IMR-90 (cell line): ENCODE measurements at regions not wholly inside any gene's neighbourhood (a gene's known extent, or its start where the extent isn't known, plus 50 kb on each side); places are given as distances from the start of the nearest gene placed in this dataset.

Experiments used
- ATAC-seq: fragments of 200-7000 bp; cut with Tn5 transposase; 2 replicates; pipeline ENCODE4 v1.9.1; 2020; ENCODE audit warnings: low read depth, mild to moderate bottlenecking, moderate library complexity
- BruUV-seq: library from RNA; stranded (reverse); fragments of 400-500 nt; replicated peaks from 2 replicates; lab custom pipeline; 2021; lab: Mats Ljungman, UMichigan
- CTCF ChIA-PET: fragments of 300-600 bp; formaldehyde crosslinking; extraction: SDS; loops from one replicate; lab custom pipeline; 2021; ENCODE audit warnings: antibody characterized with exemption; lab: Yijun Ruan, JAX
- POLR2A ChIA-PET: fragments of 300-600 bp; sonication (Branson Sonifier 250); formaldehyde crosslinking; loops from one replicate; lab custom pipeline; 2022; ENCODE audit warnings: antibody characterized with exemption; ENCODE audit not compliant: unreplicated experiment; lab: Charles Lee
- DNase-seq: peaks from one replicate; pipeline ENCODE4 v3.0.0; 2013
- H2AFZ ChIP-seq: replicated peaks from 2 replicates; pipeline ENCODE3; 2013; ENCODE audit warnings: low read length, mild to moderate bottlenecking; ENCODE audit not compliant: poor library complexity
- H2AK5ac ChIP-seq: 2 replicates; pipeline ENCODE4 v1.6.1; 2013; ENCODE audit warnings: low read depth, low read length, inconsistent platforms
- H2AK9ac ChIP-seq: replicated peaks from 2 replicates; pipeline ENCODE3; 2013; ENCODE audit warnings: mild to moderate bottlenecking, low read depth, low read length, moderate library complexity; ENCODE audit not compliant: poor library complexity
- H2BK120ac ChIP-seq: 2 replicates; pipeline ENCODE4 v1.6.1; 2013; ENCODE audit warnings: low read depth, low read length, inconsistent platforms
- H2BK15ac ChIP-seq: 3 replicates; pipeline ENCODE4 v1.6.1; 2013; ENCODE audit warnings: low read depth, low read length, inconsistent platforms
- H2BK20ac ChIP-seq: 2 replicates; pipeline ENCODE4 v1.6.1; 2013; ENCODE audit warnings: low read depth, mild to moderate bottlenecking, inconsistent platforms, low read length, moderate library complexity
- H2BK5ac ChIP-seq: 2 replicates; pipeline ENCODE4 v1.6.1; 2013; ENCODE audit warnings: mild to moderate bottlenecking, low read depth, low read length, inconsistent platforms; ENCODE audit not compliant: poor library complexity, severe bottlenecking
- H3K14ac ChIP-seq: replicated peaks from 2 replicates; pipeline ENCODE4 v1.6.1; 2013; ENCODE audit warnings: low read depth, low read length, inconsistent platforms
- H3K18ac ChIP-seq: 2 replicates; pipeline ENCODE4 v1.6.1; 2013; ENCODE audit warnings: low read depth, low read length, control low read depth
- H3K23ac ChIP-seq: 2 replicates; pipeline ENCODE4 v1.6.1; 2013; ENCODE audit warnings: low read depth, low read length, inconsistent platforms
- H3K27ac ChIP-seq: 2 replicates; pipeline ENCODE4 v1.5.1; 2013; ENCODE audit warnings: mild to moderate bottlenecking, control low read depth, low read length; ENCODE audit not compliant: insufficient read depth
- H3K27me3 ChIP-seq: 2 replicates; pipeline ENCODE4 v1.6.1; 2013; ENCODE audit warnings: low read length; ENCODE audit not compliant: control insufficient read depth, insufficient read depth
- H3K36me3 ChIP-seq: 2 replicates; pipeline ENCODE4 v1.6.1; 2013; ENCODE audit warnings: low read length, mixed read lengths; ENCODE audit not compliant: control insufficient read depth, insufficient read depth
- H3K4ac ChIP-seq: 2 replicates; pipeline ENCODE4 v1.6.1; 2013; ENCODE audit warnings: low read depth, low read length, inconsistent platforms
- H3K4me1 ChIP-seq: 2 replicates; pipeline ENCODE4 v1.6.1; 2013; ENCODE audit warnings: low read length, mixed read lengths; ENCODE audit not compliant: control insufficient read depth, insufficient read depth
- H3K4me2 ChIP-seq: 2 replicates; pipeline ENCODE4 v1.6.1; 2013; ENCODE audit warnings: low read depth, mild to moderate bottlenecking, control low read depth, low read length, moderate library complexity
- H3K4me3 ChIP-seq: 2 replicates; pipeline ENCODE4 v1.5.1; 2013; ENCODE audit warnings: low read depth, mild to moderate bottlenecking, control low read depth, low read length, moderate library complexity; ENCODE audit not compliant: insufficient read depth
- H3K56ac ChIP-seq: 2 replicates; pipeline ENCODE4 v1.6.1; 2013; ENCODE audit warnings: low read length, inconsistent platforms; ENCODE audit not compliant: insufficient read depth; ENCODE audit errors: extremely low read depth
- H3K79me1 ChIP-seq, 2 experiments: 2 replicates each; pipeline ENCODE4 v1.6.1; 2013; ENCODE audit warnings: low read length in 2 of 2, inconsistent platforms in 1 of 2, low read depth in 1 of 2
- H3K9ac ChIP-seq: 2 replicates; pipeline ENCODE4 v1.6.1; 2013; ENCODE audit warnings: low read depth, low read length, control low read depth
- H3K9me1 ChIP-seq: 2 replicates; pipeline ENCODE4 v1.6.1; 2013; ENCODE audit warnings: low read length, inconsistent platforms; ENCODE audit not compliant: insufficient read depth
- H3K9me3 ChIP-seq: 2 replicates; pipeline ENCODE4 v1.6.1; 2013; ENCODE audit warnings: low read length; ENCODE audit not compliant: control insufficient read depth, insufficient read depth
- H4K20me1 ChIP-seq: 2 replicates; pipeline ENCODE4 v1.6.1; 2013; ENCODE audit warnings: low read length, inconsistent platforms; ENCODE audit not compliant: insufficient read depth
- H4K5ac ChIP-seq: 2 replicates; pipeline ENCODE4 v1.6.1; 2013; ENCODE audit warnings: mild to moderate bottlenecking, low read depth, low read length, control low read depth
- H4K8ac ChIP-seq, 2 experiments: 2 replicates each; pipeline ENCODE4 v1.6.1; 2013; ENCODE audit warnings: low read depth in 2 of 2, low read length in 2 of 2, control low read depth in 1 of 2, inconsistent platforms in 1 of 2
- H4K91ac ChIP-seq: 2 replicates; pipeline ENCODE4 v1.6.1; 2013; ENCODE audit warnings: low read depth, low read length, inconsistent platforms; ENCODE audit not compliant: insufficient read depth
- BHLHE40 ChIP-seq: fragments of 150-350 bp; IDR thresholded peaks from 2 replicates; pipeline ENCODE4 v1.6.1; 2016; ENCODE audit warnings: mild to moderate bottlenecking, low read depth, low read length
- CEBPB ChIP-seq: IDR thresholded peaks from 2 replicates; pipeline ENCODE4 v1.6.1; 2012; ENCODE audit warnings: low read depth, low read length, improper control_type of control experiment
- FOS ChIP-seq: fragments of 150-350 bp; IDR thresholded peaks from 2 replicates; pipeline ENCODE4 v1.6.1; 2016; ENCODE audit warnings: low read depth, low read length
- MAFK ChIP-seq: IDR thresholded peaks from 2 replicates; pipeline ENCODE4 v1.6.1; 2012; ENCODE audit warnings: low read depth, low read length, improper control_type of control experiment
- MAZ ChIP-seq: IDR thresholded peaks from 2 replicates; pipeline ENCODE4 v1.6.1; 2012; ENCODE audit warnings: low read depth, mild to moderate bottlenecking, low read length, improper control_type of control experiment, moderate library complexity, borderline replicate concordance
- MXI1 ChIP-seq: IDR thresholded peaks from 2 replicates; pipeline ENCODE4 v1.6.1; 2012; ENCODE audit warnings: low read depth, mild to moderate bottlenecking, low read length, moderate library complexity, borderline replicate concordance
- NFE2L2 ChIP-seq: fragments of 150-350 bp; IDR thresholded peaks from 2 replicates; pipeline ENCODE4 v1.6.1; 2016; ENCODE audit warnings: low read depth, mild to moderate bottlenecking, low read length
- RFX5 ChIP-seq: IDR thresholded peaks from 2 replicates; pipeline ENCODE4 v1.8.0; 2012; ENCODE audit warnings: low read depth, mild to moderate bottlenecking, low read length, moderate library complexity
- SMC3 ChIP-seq: fragments of 150-350 bp; IDR thresholded peaks from 2 replicates; pipeline ENCODE4 v1.6.1; 2016; ENCODE audit warnings: low read depth, mild to moderate bottlenecking, antibody characterized with exemption, low read length, moderate library complexity
- WGBS, 2 experiments: methylation state at CpG; one replicate each; pipeline versions ENCODE4 v1.1.5 to v1.1.7; 2013; ENCODE audit warnings: missing lambda C conversion rate in 2 of 2; ENCODE audit not compliant: insufficient read length in 1 of 2; ENCODE audit errors: extremely low coverage in 2 of 2; 5-methylcytosine and 5-hydroxymethylcytosine counted together
- dilution Hi-C: fragments of 300-500 bp; cut with HindIII; formaldehyde crosslinking; loops from one replicate; pipeline ENCODE4 v1.14.3; 2018; ENCODE audit warnings: low sequenced_read_pairs; ENCODE audit not compliant: unreplicated experiment
- in situ Hi-C: fragments of 300-500 bp; cut with MboI; formaldehyde crosslinking; loops from 3 replicates; pipeline ENCODE4 v1.14.3; 2019; ENCODE audit warnings: low sequenced_read_pairs, inconsistent platforms, mixed read lengths
- intact Hi-C: fragments of 100-400 bp; cut with micrococcal nuclease; formaldehyde crosslinking; loops from 2 replicates; pipeline ENCODE4 v1.10.0; 2022
- TF ChIP-seq, protein P1 (sequence below): conservative IDR thresholded peaks from 2 replicates; pipeline ENCODE4 v1.5.1; 2012; ENCODE audit warnings: mild to moderate bottlenecking, low read depth, low read length, improper control_type of control experiment
- TF ChIP-seq, protein P2 (sequence below): fragments of 150-350 bp; IDR thresholded peaks from 2 replicates; pipeline ENCODE4 v1.6.1; 2017; ENCODE audit warnings: mild to moderate bottlenecking, antibody characterized with exemption, low read length, low read depth
- TF ChIP-seq, protein P3 (sequence below): fragments of 150-350 bp; IDR thresholded peaks from 2 replicates; pipeline ENCODE4 v1.6.1; 2016; ENCODE audit warnings: low read depth, mild to moderate bottlenecking, low read length, moderate library complexity, borderline replicate concordance

DNA sequence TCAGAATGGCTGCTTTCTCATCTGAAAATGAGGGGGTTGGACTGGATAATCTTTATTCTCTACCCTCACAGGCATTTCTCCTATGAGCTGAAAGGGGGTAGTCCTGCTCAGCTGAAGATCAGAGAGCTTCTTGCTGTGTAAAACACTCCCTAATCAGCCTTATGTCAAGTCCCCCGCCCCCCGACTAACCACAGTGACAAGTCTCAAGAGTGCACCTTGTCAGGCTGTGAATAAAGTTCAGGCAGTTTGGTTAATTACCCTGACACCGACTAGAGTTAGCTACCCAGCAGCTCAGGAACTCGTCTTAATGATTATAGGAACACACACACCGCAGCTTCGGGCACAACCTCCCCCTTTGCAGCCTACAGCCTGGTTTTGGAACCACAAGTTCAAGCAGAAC is 513.7 kb downstream of the RPS24 start:
- TF ChIP-seq, protein P1, sequence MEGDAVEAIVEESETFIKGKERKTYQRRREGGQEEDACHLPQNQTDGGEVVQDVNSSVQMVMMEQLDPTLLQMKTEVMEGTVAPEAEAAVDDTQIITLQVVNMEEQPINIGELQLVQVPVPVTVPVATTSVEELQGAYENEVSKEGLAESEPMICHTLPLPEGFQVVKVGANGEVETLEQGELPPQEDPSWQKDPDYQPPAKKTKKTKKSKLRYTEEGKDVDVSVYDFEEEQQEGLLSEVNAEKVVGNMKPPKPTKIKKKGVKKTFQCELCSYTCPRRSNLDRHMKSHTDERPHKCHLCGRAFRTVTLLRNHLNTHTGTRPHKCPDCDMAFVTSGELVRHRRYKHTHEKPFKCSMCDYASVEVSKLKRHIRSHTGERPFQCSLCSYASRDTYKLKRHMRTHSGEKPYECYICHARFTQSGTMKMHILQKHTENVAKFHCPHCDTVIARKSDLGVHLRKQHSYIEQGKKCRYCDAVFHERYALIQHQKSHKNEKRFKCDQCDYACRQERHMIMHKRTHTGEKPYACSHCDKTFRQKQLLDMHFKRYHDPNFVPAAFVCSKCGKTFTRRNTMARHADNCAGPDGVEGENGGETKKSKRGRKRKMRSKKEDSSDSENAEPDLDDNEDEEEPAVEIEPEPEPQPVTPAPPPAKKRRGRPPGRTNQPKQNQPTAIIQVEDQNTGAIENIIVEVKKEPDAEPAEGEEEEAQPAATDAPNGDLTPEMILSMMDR, result no peak
- TF ChIP-seq FOS, result no peak
- no peak for TF ChIP-seq MXI1
- TF ChIP-seq MAFK, result no peak
- TF ChIP-seq MAZ, result no peak
- TF ChIP-seq, protein P2, sequence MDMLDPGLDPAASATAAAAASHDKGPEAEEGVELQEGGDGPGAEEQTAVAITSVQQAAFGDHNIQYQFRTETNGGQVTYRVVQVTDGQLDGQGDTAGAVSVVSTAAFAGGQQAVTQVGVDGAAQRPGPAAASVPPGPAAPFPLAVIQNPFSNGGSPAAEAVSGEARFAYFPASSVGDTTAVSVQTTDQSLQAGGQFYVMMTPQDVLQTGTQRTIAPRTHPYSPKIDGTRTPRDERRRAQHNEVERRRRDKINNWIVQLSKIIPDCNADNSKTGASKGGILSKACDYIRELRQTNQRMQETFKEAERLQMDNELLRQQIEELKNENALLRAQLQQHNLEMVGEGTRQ, result no peak
- TF ChIP-seq, protein P3, sequence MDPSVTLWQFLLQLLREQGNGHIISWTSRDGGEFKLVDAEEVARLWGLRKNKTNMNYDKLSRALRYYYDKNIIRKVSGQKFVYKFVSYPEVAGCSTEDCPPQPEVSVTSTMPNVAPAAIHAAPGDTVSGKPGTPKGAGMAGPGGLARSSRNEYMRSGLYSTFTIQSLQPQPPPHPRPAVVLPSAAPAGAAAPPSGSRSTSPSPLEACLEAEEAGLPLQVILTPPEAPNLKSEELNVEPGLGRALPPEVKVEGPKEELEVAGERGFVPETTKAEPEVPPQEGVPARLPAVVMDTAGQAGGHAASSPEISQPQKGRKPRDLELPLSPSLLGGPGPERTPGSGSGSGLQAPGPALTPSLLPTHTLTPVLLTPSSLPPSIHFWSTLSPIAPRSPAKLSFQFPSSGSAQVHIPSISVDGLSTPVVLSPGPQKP, result no peak
- TF ChIP-seq CEBPB, result no peak
- TF ChIP-seq NFE2L2, result no peak
- no peak for TF ChIP-seq BHLHE40
- TF ChIP-seq SMC3, result no peak
- no peak for TF ChIP-seq RFX5
- no peak overlapping the region for H3K18ac ChIP-seq
- no CpG with 5 or more reads among the region's 6 CpGs for WGBS, 2 experiments
- H2AK5ac ChIP-seq, result no peak overlapping the region
- no peak for DNase-seq
- no peak overlapping the region for H3K4me2 ChIP-seq
- no peaks in the 10 kb centered on the region for H3K9me3 ChIP-seq
- no peaks in the 10 kb centered on the region for H3K36me3 ChIP-seq
- H2AFZ ChIP-seq, result no peak overlapping the region
- H3K14ac ChIP-seq, result no peak overlapping the region
- H2AK9ac ChIP-seq, result no peak overlapping the region
- H3K27ac ChIP-seq, result no peak overlapping the region
- no peak overlapping the region for H2BK20ac ChIP-seq
- dilution Hi-C loops, result no loop called here
- ChIA-PET CTCF (no interaction called here), POLR2A (no interaction called here)
- H3K9me1 ChIP-seq, result peaks cover 12% of the 10 kb centered on the region
- H2BK5ac ChIP-seq, result no peak overlapping the region
- no peak overlapping the region for H3K23ac ChIP-seq
- H4K91ac ChIP-seq, result no peak overlapping the region
- no peak overlapping the region for H4K5ac ChIP-seq
- H3K4me3 ChIP-seq, result no peak overlapping the region
- peaks cover 5% of the 10 kb centered on the region; the same call in 1 of the 2 replicates for H3K27me3 ChIP-seq
- H3K79me1 ChIP-seq, result no peaks in the 10 kb centered on the region
- no peak overlapping the region for H2BK120ac ChIP-seq
- no peaks in the 10 kb centered on the region for H4K20me1 ChIP-seq
- intact Hi-C loops, result no loop called here
- no peak overlapping the region for H3K4ac ChIP-seq
- no peak for ATAC-seq
- in situ Hi-C loops, result no loop called here
- no peak overlapping the region for H3K56ac ChIP-seq
- no peak overlapping the region for H4K8ac ChIP-seq
- H2BK15ac ChIP-seq, result no peak overlapping the region
- no TSS peak for BruUV-seq
- H3K9ac ChIP-seq, result no peak overlapping the region
- H3K4me1 ChIP-seq, result peaks cover 27% of the 10 kb centered on the region
